ENCODE measurements at regions not wholly inside any gene's neighbourhood (a gene's known extent, or its start where the extent isn't known, plus 50 kb on each side); places are given as distances from the start of the nearest gene placed in this dataset.

DNA sequence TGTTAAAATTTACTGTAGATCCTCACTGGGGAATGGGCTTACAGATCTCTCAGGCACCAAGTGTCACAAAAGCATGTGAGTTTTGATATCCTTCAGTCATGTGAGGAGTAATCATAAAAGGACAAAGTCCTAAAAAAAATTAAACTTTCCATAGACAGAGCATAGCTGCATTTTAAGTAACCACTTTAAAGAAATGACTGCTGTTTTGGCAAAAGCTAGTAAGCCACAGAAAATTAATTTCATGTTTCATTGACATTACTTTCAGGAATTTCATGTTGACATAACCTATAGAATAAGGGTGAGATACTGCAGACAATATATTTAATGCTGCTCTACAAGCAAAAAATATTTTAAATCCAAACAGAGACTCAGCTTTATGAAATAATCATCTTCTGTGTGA is 156.3 kb downstream of the LYPLAL1 start:
- TF ChIP-seq, protein P1, sequence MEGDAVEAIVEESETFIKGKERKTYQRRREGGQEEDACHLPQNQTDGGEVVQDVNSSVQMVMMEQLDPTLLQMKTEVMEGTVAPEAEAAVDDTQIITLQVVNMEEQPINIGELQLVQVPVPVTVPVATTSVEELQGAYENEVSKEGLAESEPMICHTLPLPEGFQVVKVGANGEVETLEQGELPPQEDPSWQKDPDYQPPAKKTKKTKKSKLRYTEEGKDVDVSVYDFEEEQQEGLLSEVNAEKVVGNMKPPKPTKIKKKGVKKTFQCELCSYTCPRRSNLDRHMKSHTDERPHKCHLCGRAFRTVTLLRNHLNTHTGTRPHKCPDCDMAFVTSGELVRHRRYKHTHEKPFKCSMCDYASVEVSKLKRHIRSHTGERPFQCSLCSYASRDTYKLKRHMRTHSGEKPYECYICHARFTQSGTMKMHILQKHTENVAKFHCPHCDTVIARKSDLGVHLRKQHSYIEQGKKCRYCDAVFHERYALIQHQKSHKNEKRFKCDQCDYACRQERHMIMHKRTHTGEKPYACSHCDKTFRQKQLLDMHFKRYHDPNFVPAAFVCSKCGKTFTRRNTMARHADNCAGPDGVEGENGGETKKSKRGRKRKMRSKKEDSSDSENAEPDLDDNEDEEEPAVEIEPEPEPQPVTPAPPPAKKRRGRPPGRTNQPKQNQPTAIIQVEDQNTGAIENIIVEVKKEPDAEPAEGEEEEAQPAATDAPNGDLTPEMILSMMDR (conservative IDR thresholded peaks at IDR 0.05; ENCODE audit: low read depth, low read length) = no peak
- TF ChIP-seq EZH2phosphoT487 (IDR thresholded peaks at IDR 0.05; ENCODE audit: borderline replicate concordance, low read length) (no peak), EZH2 (IDR thresholded peaks at IDR 0.05; ENCODE audit: low read length, unreplicated experiment) (no peak)

Measured in PC-3 (cell line).